NCI-H1105 treated with DMSO at 0.1 percent for 48 hours (cell line): ENCODE measurements at regions not wholly inside any gene's neighbourhood (a gene's known extent, or its start where the extent isn't known, plus 50 kb on each side); places are given as distances from the start of the nearest gene placed in this dataset.
"Not testable (repeated sequence)": the region's sequence is repeated elsewhere in the genome, so short reads cannot be mapped to it uniquely, and the experiment has no call there.

ENCODE experiments used
- DNase-seq: peaks from one replicate; lab custom pipeline; 2025; lab: John Stamatoyannopoulos, UW

GRCh38 chr19:31445406-31445805, 96.2 kb upstream of the TSHZ3 start:
- DNase-seq = no peak

DNA sequence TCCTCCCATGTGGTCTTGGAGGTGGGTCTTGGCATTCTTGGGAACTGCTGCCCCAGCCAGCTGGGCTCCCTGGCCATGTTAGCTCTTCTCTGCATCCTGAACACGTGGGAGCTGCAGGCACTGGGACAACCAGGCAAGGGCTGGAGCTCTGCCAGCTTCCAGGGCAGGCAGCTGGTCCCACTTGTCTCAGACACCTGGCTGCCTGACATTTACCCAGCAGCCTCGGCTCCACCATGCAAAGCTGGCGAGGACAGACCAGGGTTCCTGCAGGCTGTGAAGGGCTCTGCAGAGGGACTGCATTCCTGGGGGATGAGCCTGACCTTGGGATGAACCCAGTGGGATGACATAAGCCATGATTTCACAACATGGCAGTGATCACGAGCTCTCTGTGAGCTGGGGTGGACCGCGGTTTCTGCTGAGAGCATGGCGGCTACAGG, 99.0 kb upstream of the TSHZ3 start:
- peak; percentile 85 for DNase-seq

DNA sequence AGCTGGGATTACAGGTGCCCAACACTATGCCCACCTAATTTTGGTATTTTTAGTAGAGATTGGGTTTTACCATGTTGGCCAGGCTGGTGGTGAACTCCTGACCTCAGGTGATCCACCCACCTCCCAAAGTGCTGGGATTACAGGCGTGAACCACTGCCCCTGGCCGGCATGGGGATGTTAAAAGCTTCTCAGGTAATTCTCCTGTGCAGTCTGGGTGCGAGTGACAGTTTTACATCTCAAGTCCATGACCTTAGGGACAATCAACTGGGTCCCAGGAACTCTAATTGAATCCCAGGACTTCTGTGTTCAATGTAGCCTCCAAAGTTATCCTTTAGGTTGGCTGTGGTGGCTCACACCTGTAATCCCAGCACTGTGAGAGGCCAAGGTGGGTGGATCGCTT, 100.1 kb upstream of the TSHZ3 start:
- DNase-seq = no peak

GRCh38 chr19:31450696-31451095, 101.5 kb upstream of the TSHZ3 start:
- no peak for DNase-seq

- DNase-seq = no peak
Observed at GRCh38 chr19:31451686-31452330, 102.6 kb upstream of the TSHZ3 start.

DNA sequence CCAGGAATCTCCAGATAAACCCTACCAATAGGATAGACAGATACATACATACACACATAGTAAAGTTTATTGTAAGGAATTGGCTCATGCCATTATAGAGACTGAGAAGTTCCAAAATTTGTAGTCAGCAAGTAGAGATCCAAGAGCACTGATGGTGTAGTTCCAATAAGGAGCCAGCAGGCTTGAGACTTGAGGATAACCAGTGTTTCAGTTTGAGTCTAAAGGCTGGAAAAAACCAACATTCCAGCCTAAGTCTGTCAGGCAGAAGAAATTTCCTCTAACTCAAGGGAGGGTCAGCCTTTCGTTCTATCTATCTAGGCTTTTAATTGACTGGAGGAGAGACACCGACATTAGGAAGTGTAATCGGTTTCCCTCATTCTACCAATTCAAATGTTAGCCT, 110.2 kb upstream of the TSHZ3 start:
- no peak for DNase-seq

- no peak for DNase-seq
Observed at GRCh38 chr19:31461814-31462539, 112.7 kb upstream of the TSHZ3 start.

GRCh38 chr19:31470229-31470939, 121.1 kb upstream of the TSHZ3 start:
- DNase-seq = no peak

DNA sequence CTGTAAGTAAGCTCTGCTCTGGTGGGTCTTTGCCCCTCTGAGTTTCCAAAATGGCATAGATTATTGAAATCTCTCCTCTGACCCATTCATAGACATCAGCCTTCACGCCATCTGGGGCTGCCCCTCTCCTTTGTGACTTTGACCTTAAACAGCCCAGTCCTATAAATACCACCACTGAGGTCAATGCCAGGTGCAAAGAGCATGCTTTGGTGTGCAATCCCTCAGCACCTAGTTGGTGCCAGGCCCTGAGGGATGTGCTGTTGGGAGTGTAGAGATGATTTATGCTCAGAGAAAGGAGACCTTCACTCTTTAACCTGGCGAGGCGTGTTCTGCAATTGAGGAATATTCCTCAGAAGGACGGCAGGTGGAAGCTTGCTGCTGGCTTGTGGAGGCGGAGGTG, 121.7 kb upstream of the TSHZ3 start:
- DNase-seq = no peak

DNA sequence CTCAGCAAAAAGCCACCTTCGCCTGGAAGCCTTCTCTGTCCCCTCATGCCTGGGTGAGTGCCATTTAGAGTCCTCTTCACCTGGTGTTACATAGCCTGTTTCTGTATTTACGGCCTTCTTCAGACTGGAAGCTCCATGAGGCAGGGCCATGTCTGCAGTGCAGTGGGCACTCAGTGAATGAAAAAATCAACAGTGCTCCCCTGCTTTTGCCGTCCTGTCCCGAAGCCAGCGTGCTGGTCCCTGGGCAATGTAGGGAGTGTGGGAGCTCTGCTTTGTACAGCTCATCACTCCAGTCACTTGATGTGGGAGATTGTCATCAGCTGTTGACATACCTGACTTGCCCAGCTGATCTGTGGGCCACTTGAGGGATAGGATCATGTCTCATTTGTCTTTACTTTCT, 129.0 kb upstream of the TSHZ3 start:
- no peak for DNase-seq

GRCh38 chr19:31483226-31483857, 134.1 kb upstream of the TSHZ3 start:
- DNase-seq = no peak

- DNase-seq = not testable (repeated sequence)
Observed at GRCh38 chr19:31484858-31485410, 135.7 kb upstream of the TSHZ3 start.

DNA sequence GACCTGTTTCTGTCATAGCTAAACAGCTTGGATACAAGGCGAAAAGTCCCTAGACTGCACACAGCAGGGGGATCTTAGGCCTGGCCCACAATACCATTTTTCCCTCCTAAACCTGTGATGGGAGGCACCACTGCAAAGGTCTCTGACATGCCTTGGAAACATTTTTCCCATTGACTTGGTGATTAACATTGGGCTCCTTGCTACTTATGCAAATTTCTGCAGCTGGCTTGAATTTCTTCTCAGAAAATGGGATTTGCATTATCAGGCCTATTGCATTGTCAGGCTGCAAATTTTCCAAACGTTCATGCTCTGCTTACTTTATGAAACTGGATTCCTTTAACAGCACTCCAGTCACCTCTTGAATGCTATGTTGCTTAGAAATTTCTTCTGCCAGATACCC, 136.2 kb upstream of the TSHZ3 start:
- no peak for DNase-seq

GRCh38 chr19:31491242-31491641, 142.0 kb upstream of the TSHZ3 start:
- DNase-seq = no peak

DNA sequence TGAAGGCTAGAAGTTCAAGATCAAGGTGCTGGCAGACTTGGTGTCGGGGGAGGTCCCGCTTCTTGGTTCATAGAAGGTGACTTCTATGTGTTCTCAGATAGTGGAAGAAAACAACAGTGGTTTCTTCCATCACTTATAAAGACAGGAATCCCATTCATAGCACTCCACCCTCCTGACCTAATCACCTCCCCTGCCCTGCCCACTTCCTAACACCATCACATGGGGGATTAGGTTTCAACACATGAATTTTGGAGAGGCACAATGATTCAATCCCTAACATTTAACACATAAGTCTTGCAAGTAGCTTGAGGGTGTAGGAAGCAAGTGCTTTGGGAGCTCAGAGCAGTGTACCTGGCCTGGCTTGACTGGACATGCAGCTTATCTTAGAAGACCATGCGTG, 142.8 kb upstream of the TSHZ3 start:
- no peak for DNase-seq

- no peak for DNase-seq
Observed at GRCh38 chr19:31496076-31496475, 146.8 kb upstream of the TSHZ3 start.

- DNase-seq = no peak
Observed at GRCh38 chr19:31497709-31498108, 148.5 kb upstream of the TSHZ3 start.

GRCh38 chr19:31498781-31499180, 149.5 kb upstream of the TSHZ3 start:
- no peak for DNase-seq

DNA sequence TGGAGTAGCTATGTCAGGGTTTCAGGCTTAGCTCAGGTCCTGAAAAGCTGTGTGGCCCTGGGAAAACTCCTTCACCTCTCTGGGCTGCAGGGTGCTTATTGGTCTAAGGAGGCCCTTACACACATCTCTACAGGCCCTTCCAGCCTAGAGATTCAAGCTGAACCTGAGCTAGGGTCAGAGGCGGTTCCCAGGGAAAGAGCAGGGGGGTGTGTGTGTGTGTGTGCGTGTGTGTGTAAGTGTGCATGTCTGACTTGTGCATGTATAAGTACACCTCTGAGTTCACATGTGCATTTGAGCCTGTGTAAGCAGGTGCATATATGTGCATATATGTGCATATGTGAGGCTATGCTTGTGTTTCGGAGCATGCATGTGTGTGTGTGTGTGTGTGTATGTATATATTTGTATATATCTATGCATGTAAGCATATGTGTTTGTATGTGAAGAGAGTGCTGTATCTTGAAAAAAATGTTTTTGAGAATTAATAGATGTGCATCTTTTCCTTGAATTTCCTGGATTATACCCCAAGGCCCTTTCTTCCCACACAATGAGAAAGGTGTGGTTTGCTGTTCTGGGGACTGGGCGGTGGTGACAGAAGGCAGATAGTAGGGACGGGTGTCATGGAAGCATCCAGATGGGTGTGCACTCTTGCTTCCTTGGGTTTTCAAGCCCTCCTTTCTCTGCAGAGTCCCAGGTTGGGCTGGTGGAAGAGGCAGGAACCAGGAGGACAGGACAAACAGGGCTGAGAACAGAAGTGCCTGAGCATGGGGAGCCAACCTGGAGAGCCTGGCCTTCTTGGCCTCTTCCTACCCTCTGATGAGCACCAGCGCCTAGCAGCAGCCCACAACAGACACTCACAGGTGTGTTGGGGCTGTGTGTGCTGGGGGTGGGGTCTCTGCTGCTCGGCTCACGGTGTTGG, 150.3 kb upstream of the TSHZ3 start:
- DNase-seq = no peak

DNA sequence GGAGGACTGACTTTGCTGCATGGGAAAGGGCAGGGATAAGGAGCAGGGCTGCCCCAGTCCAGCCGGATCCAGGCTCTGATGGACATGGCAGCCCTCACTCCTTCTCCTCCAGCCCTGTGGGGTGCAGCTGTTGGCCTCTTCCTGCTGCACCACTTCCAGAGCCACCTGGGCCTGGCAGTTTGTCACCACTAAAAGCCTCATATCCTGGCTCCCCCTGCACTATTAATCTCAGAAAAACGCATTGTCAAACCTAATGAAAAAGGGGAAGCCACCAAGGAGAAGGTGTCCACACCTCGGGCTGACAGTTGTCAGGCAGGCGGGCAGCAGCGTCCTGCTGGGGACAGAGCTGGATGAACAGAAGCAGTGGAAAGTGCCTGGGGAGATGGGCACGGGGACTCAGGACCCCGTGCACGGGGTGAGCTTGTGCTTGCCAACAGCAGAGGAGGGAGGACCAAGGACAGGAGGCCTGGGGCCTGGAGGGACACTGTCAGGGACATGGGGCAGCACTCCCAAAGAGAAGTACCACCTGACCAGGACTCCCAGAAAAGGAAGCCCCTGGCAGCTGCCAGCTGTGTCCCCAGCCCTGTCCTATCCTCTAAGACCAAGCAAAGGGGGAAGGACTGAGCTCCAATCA, 151.1 kb upstream of the TSHZ3 start:
- DNase-seq = no peak

DNA sequence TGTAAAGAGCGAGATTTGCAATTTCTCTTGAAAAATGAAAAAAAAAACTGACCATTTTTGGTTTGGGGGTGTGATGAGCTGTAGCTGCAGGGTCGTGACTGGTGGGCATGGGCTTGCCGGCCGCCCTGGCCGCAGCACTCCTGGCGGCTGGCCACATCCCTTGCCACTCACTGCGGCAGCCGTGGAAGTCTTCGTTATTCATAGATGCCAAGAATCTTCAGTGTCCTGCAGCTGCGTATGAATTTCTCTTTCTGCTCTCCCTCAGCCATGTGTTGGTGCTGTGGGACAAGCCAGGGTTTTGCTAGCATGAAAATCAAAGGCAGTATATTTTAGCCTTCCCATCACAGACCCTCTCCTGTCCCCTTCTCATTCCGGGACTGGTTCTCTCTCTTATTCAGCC, 151.7 kb upstream of the TSHZ3 start:
- no peak for DNase-seq
